ENCODE measurements at regions not wholly inside any gene's neighbourhood (a gene's known extent, or its start where the extent isn't known, plus 50 kb on each side); places are given as distances from the start of the nearest gene placed in this dataset.

DNA sequence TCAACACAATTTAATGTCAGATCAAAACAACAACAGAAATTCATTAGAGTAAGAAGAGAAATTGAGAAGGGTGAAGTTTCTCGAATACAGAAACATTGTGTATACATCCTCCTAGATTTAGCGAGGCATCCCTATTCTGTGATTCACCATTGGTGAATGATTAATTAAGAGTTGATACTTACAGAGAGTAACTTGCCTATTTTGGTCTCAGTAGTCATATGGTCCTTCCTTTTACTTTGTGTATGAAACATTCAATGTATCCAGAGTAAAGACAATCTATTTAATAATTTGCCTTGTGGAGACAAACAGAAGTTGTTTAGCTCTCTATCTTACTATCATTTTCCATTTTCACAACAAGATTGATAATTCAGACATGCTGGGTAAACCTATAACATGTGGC, 432.0 kb downstream of the ZPLD1 start:
- ATAC-seq (no peak), DNase-seq (no peak)
- Mint-ChIP-seq H3K27ac (no peak overlapping the region), H3K9me3 (ENCODE audit: low read depth) (no peaks in the 10 kb centered on the region), H3K27me3 (no peaks in the 10 kb centered on the region), H3K36me3 (ENCODE audit: low read depth) (no peaks in the 10 kb centered on the region), H3K4me1 (no peaks in the 10 kb centered on the region), H3K4me3 (no peak overlapping the region)
- POLR2A ChIA-PET, result no interaction called here
- CTCF ChIA-PET, result interaction anchor here (0.9 kb wide), 1 partner anchor 12 kb away, joined by 3 read pairs; no protein-coding TSS in a partner anchor
- intact Hi-C loops (cut with DNase I, micrococcal nuclease), result no loop called here

DNA sequence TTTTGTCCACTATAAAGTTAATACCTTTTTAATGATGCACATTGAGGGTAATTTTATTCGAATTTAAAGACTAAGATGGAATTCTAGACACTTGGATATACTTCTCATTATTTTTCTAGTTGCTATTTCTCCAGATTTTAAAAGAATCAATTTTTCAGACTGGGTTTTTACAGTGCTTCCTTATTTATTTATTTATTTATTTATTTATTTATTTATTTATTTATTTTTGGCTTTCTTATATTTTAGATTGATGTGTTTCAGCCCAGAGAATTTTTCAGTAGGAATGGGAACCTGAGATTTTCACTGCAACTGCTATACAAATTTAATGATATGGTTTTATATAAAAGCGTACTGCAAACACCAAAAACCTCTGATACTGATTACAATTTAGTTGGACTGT, 448.7 kb downstream of the ZPLD1 start:
- DNase-seq (no peak), ATAC-seq (no peak)
- Mint-ChIP-seq H3K4me3 (no peak overlapping the region), H3K27me3 (no peaks in the 10 kb centered on the region), H3K9me3 (ENCODE audit: low read depth) (no peaks in the 10 kb centered on the region), H3K27ac (no peak overlapping the region), H3K4me1 (no peaks in the 10 kb centered on the region), H3K36me3 (ENCODE audit: low read depth) (no peaks in the 10 kb centered on the region)
- POLR2A ChIA-PET, result no interaction called here
- CTCF ChIA-PET, result no interaction called here
- intact Hi-C loops (cut with DNase I, micrococcal nuclease), result no loop called here

DNA sequence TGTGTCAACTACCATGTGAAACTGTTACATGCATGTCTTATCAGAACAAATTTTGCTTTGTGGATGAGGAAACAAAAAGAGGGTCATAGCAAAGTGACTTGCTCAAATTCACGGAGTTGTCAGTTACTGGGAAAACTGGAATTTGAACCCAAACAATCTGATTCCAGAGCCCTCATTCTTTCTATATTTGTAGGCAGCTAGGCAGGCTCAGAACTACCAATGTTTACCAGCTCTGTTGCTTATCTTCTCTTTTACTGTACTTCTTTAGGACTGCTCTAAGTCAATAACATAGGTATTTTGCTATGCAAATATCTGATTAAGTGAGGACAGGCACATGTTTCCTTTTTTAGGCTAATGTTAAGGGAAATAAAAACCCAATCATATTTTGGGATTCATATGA, 450.5 kb downstream of the ZPLD1 start:
- H3K4me3 Mint-ChIP-seq, result no peak overlapping the region
- ChIA-PET CTCF (no interaction called here), POLR2A (no interaction called here)
- no peak for DNase-seq
- H3K4me1 Mint-ChIP-seq, result no peaks in the 10 kb centered on the region
- H3K27me3 Mint-ChIP-seq, result no peaks in the 10 kb centered on the region
- H3K36me3 Mint-ChIP-seq (ENCODE audit: low read depth), result no peaks in the 10 kb centered on the region
- no peaks in the 10 kb centered on the region for H3K9me3 Mint-ChIP-seq (ENCODE audit: low read depth)
- intact Hi-C loops (cut with DNase I, micrococcal nuclease), result no loop called here
- no peak for ATAC-seq
- no peak overlapping the region for H3K27ac Mint-ChIP-seq

DNA sequence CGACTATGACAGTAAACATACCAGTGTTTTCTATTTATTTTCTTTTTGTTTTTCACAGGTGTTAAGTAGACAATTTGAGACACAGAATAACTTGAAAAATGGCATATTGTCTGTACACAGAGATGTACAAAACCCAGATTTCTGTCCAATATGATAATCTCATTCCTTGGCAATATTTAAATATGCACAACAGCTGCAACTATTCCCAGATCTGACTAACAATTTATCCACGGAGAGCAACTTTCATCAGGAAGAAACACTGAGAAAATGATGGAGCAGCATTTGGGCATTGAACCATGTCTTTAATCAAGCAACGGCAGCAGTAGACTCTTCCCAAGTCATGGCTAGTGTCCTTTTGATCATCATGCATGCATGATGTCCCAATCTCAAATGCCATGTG, 452.6 kb downstream of the ZPLD1 start:
- no peaks in the 10 kb centered on the region for H3K27me3 Mint-ChIP-seq
- no peaks in the 10 kb centered on the region for H3K36me3 Mint-ChIP-seq (ENCODE audit: low read depth)
- DNase-seq (no peak), ATAC-seq (no peak)
- POLR2A ChIA-PET, result no interaction called here
- no peaks in the 10 kb centered on the region for H3K9me3 Mint-ChIP-seq (ENCODE audit: low read depth)
- no peak overlapping the region for H3K4me3 Mint-ChIP-seq
- no peak overlapping the region for H3K27ac Mint-ChIP-seq
- CTCF ChIA-PET, result no interaction called here
- no peaks in the 10 kb centered on the region for H3K4me1 Mint-ChIP-seq
- intact Hi-C loops (cut with DNase I, micrococcal nuclease), result no loop called here

DNA sequence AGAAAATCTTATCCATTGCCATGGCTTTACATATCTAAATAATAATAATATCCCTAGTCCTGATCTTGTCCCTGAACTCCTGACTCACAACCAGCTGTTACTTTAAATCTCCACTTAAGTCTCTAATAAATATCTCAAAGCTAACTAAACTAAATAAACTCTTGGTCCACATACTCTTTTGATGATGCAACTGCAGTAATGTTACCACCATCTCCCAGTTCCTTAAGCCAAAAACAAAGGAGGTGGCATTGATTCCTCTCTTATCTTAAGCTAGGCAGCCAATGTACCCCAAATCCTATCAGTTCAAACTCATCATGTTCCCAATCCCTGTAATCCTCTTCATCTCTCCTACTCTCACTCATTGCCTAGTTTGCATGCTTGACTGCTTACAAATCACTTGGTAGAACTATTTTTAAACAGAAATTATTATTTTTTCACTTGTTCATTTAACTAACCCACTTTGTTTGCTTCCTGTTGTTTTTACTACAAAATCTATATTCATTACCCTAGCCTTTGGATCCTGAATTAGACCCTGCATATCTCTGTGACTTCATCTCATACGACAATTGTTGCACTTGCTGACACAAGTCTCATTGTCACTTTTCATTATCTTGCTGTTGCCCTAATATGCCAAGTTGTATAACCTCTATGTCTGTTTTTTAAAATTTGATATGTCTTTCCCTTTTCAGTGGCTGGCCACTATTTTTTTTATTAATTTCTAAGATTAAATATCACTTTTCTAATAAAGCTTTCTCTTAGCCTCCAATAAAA, 462.2 kb downstream of the ZPLD1 start:
- Mint-ChIP-seq H3K4me3 (no peak overlapping the region), H3K27ac (no peak overlapping the region), H3K4me1 (no peaks in the 10 kb centered on the region), H3K9me3 (ENCODE audit: low read depth) (no peaks in the 10 kb centered on the region), H3K27me3 (no peaks in the 10 kb centered on the region), H3K36me3 (ENCODE audit: low read depth) (no peaks in the 10 kb centered on the region)
- POLR2A ChIA-PET, result no interaction called here
- intact Hi-C loops (cut with DNase I, micrococcal nuclease), result no loop called here
- ATAC-seq (no peak), DNase-seq (no peak)
- CTCF ChIA-PET, result no interaction called here

DNA sequence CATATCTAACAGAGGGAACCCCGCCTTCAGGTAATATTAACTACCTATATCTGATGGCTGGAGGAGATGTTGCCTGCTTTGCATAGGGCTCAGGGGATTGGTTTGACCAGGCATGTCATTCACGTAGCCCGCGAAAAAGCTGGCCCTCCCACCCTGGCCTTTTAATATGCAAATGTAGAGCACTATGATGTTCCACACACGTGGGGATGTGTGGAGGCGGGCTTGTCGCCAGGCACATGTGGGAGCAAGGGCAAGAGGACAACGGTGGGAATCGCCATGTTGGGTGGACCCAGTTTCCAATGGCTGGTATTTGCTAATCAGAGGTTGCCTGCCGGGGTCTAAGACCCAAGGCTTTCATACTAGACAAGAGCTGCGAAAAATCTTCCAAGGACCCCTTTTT, 469.8 kb downstream of the ZPLD1 start:
- CTCF ChIA-PET, result no interaction called here
- Mint-ChIP-seq H3K4me1 (no peaks in the 10 kb centered on the region), H3K27ac (no peak overlapping the region), H3K27me3 (no peaks in the 10 kb centered on the region), H3K36me3 (ENCODE audit: low read depth) (no peaks in the 10 kb centered on the region), H3K4me3 (no peak overlapping the region), H3K9me3 (ENCODE audit: low read depth) (no peaks in the 10 kb centered on the region)
- intact Hi-C loops (cut with DNase I, micrococcal nuclease), result no loop called here
- POLR2A ChIA-PET, result no interaction called here
- no peak for DNase-seq
- no peak for ATAC-seq

DNA sequence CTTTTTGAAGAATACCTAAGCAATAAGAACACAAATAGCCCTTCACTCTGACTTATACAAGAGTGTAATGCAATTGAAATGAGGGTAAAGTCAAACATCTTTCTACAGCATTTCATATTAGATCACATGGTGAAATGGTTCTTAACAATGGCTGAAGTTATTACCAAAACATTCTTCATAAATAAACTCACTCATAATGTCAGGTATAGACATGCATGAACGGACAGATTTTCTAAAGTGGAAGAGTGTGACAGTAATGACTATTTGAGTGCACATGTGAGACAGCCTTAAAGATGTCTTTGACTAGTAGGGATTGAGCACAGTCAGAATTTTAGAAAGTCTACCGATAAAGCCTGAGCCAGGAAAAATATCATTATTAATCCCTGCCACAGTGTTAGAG, 471.0 kb downstream of the ZPLD1 start:
- POLR2A ChIA-PET, result no interaction called here
- no peak overlapping the region for H3K27ac Mint-ChIP-seq
- ATAC-seq, result no peak
- H3K4me3 Mint-ChIP-seq, result no peak overlapping the region
- no peak for DNase-seq
- no peaks in the 10 kb centered on the region for H3K27me3 Mint-ChIP-seq
- no peaks in the 10 kb centered on the region for H3K36me3 Mint-ChIP-seq (ENCODE audit: low read depth)
- CTCF ChIA-PET, result no interaction called here
- H3K4me1 Mint-ChIP-seq, result no peaks in the 10 kb centered on the region
- intact Hi-C loops (cut with DNase I, micrococcal nuclease), result no loop called here
- H3K9me3 Mint-ChIP-seq (ENCODE audit: low read depth), result no peaks in the 10 kb centered on the region

DNA sequence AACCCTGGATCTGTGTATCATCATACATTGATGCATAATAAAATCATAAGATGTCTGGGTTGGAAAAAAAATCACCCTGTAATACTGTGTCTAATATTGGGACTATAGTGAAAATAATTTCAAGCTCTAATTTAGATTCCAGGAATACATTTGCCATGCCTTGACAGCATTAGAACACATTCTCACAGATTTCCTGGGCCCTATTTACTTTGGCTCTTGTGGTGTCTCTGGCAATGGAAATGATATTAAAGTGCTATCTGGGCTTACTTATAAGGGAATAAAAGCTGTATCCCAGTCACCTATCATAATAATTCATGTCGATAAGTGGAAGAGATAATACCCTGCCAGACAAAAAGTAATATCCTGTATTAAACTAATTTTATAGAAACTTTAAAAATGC, 472.0 kb downstream of the ZPLD1 start:
- Mint-ChIP-seq H3K27me3 (no peaks in the 10 kb centered on the region), H3K4me1 (no peaks in the 10 kb centered on the region), H3K27ac (no peak overlapping the region), H3K36me3 (ENCODE audit: low read depth) (no peaks in the 10 kb centered on the region), H3K4me3 (no peak overlapping the region), H3K9me3 (ENCODE audit: low read depth) (no peaks in the 10 kb centered on the region)
- ATAC-seq (no peak), DNase-seq (no peak)
- POLR2A ChIA-PET, result no interaction called here
- intact Hi-C loops (cut with DNase I, micrococcal nuclease), result no loop called here
- CTCF ChIA-PET, result no interaction called here

DNA sequence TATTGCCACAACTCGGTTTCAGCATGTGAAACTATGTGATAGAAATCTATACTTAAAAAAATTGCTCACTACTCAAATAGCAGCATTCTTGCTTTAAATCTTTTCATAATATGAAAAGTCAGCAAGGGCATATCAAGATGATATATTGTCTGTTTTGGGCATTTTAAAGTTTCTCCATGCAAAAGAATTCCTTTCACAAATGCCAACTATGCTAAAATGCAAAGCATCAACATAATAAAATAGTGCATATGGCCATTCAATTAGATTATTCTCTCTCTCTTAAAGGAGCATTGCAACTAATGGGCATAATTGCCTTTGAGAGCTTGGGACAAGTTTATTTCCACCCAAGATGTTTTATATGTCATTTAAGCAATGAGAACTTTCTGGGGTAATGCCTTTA, 475.1 kb downstream of the ZPLD1 start:
- DNase-seq, result no peak
- H3K27ac Mint-ChIP-seq, result no peak overlapping the region
- H3K4me3 Mint-ChIP-seq, result no peak overlapping the region
- intact Hi-C loops (cut with DNase I, micrococcal nuclease), result no loop called here
- ChIA-PET POLR2A (no interaction called here), CTCF (no interaction called here)
- no peaks in the 10 kb centered on the region for H3K4me1 Mint-ChIP-seq
- H3K27me3 Mint-ChIP-seq, result no peaks in the 10 kb centered on the region
- ATAC-seq, result no peak
- no peaks in the 10 kb centered on the region for H3K36me3 Mint-ChIP-seq (ENCODE audit: low read depth)
- peaks cover under 1% of the 10 kb centered on the region for H3K9me3 Mint-ChIP-seq (ENCODE audit: low read depth)

DNA sequence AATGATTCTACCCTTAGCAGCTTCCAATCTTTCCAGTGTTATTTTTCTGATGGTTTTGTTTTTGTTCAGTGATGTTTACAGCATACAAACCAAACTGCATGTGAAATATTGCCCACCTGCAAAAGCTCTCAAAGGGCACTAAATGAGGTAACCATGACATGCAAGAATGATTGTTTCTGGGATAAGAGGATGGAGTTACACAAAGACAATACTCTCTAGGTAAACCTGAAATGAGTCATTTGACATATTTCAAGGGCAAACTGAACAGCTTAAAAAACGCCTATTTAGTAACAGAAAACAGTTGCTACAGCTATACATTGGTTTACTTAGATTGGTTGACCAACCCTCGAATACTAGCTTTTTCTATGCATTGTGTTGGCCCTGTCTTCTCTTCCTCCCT, 481.7 kb downstream of the ZPLD1 start:
- ChIA-PET CTCF (no interaction called here), POLR2A (no interaction called here)
- ATAC-seq (no peak), DNase-seq (no peak)
- no peaks in the 10 kb centered on the region for H3K36me3 Mint-ChIP-seq (ENCODE audit: low read depth)
- no peak overlapping the region for H3K4me3 Mint-ChIP-seq
- intact Hi-C loops (cut with DNase I, micrococcal nuclease), result no loop called here
- no peak overlapping the region for H3K27ac Mint-ChIP-seq
- peaks cover 2% of the 10 kb centered on the region for H3K9me3 Mint-ChIP-seq (ENCODE audit: low read depth)
- no peaks in the 10 kb centered on the region for H3K27me3 Mint-ChIP-seq
- no peaks in the 10 kb centered on the region for H3K4me1 Mint-ChIP-seq

DNA sequence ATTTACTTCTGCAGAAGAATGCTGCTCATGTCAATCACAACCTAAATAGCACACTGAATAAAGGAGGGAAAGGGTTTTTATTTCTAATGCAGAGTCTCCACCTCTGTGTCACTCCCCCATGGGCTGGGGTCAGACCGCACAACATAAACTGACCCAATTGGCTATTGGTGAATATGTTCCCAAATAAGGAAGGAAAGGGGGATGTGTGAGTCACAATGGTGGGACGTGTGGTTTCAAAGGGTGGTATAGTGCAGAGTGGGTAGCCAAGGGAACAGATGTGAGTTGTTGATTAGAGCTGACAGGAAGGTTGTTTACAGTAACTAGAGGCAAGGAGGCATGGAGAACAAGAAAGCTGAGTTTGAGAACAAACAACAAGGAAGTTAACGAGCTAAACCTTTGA, 491.8 kb downstream of the ZPLD1 start:
- DNase-seq (no peak), ATAC-seq (no peak)
- CTCF ChIA-PET, result interaction anchor here (0.5 kb wide), 1 partner anchor 158 kb away, joined by 3 read pairs; no protein-coding TSS in a partner anchor
- peaks cover 16% of the 10 kb centered on the region for H3K9me3 Mint-ChIP-seq (ENCODE audit: low read depth)
- no peak overlapping the region for H3K4me3 Mint-ChIP-seq
- no peaks in the 10 kb centered on the region for H3K4me1 Mint-ChIP-seq
- POLR2A ChIA-PET, result no interaction called here
- intact Hi-C loops (cut with DNase I, micrococcal nuclease), result no loop called here
- no peak overlapping the region for H3K27ac Mint-ChIP-seq
- H3K27me3 Mint-ChIP-seq, result no peaks in the 10 kb centered on the region
- no peaks in the 10 kb centered on the region for H3K36me3 Mint-ChIP-seq (ENCODE audit: low read depth)

DNA sequence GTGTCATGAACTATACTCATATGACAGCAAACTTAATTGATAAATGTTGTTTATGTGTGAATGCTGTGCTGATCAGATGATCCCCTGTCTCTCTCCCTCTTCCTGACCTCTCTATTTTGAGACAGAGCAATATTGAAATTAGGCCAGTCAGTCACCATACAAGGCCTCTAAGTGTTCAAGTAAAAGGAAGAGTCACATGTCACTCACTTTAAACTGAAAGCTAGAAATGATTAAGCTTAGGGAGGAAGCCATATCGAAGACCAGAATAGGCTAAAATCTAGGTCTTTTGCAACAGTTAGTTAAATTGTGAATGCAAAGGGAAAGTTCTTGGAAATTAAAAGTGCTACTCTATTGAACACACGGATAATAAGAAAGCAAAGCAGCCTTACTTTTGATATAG, 498.6 kb downstream of the ZPLD1 start:
- intact Hi-C loops (cut with DNase I, micrococcal nuclease), result no loop called here
- no peaks in the 10 kb centered on the region for H3K27me3 Mint-ChIP-seq
- ChIA-PET CTCF (no interaction called here), POLR2A (no interaction called here)
- peaks cover 11% of the 10 kb centered on the region for H3K9me3 Mint-ChIP-seq (ENCODE audit: low read depth)
- ATAC-seq (no peak), DNase-seq (no peak)
- no peak overlapping the region for H3K27ac Mint-ChIP-seq
- no peak overlapping the region for H3K4me3 Mint-ChIP-seq
- no peaks in the 10 kb centered on the region for H3K36me3 Mint-ChIP-seq (ENCODE audit: low read depth)
- no peaks in the 10 kb centered on the region for H3K4me1 Mint-ChIP-seq

DNA sequence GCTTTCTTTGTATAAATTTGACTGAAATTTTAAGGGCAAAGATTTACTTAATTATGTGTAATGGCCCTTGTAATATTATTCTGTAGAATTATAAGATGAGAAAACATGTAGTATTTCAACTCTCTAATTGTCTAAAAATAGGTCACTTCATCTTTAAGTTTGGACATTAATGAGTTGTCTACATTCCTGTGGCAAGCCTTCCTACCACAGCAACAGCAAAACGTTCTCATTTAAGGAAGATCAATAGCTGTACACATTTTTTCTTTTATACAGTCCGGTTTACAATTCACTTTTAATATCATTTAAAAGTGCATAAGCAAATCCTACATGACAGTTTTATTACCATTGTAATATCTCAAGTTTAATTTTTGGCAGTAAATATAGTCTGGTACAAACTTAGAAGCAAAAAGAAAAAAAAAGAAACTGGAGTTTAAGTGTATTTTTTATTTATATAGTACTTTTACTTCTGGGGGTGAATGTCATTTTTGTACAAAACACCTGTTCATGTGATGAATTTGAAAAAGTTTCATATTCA, 501.8 kb downstream of the ZPLD1 start:
- H3K4me1 Mint-ChIP-seq, result no peaks in the 10 kb centered on the region
- ChIA-PET POLR2A (no interaction called here), CTCF (no interaction called here)
- H3K27ac Mint-ChIP-seq, result no peak overlapping the region
- no peak for ATAC-seq
- no peak overlapping the region for H3K4me3 Mint-ChIP-seq
- H3K36me3 Mint-ChIP-seq (ENCODE audit: low read depth), result no peaks in the 10 kb centered on the region
- intact Hi-C loops (cut with DNase I, micrococcal nuclease), result no loop called here
- peaks cover 10% of the 10 kb centered on the region for H3K9me3 Mint-ChIP-seq (ENCODE audit: low read depth)
- H3K27me3 Mint-ChIP-seq, result no peaks in the 10 kb centered on the region
- no peak for DNase-seq
